ENCODE measurements at regions not wholly inside any gene's neighbourhood (a gene's known extent, or its start where the extent isn't known, plus 50 kb on each side); places are given as distances from the start of the nearest gene placed in this dataset.

GRCh38 chr15:62951481-62951880, 91.1 kb upstream of the TPM1 start:
- no peaks in the 10 kb centered on the region for H3K36me3 ChIP-seq

GRCh38 chr15:62953021-62953420, 89.5 kb upstream of the TPM1 start:
- Histone ChIP-seq H3K9me3 (no peaks in the 10 kb centered on the region), H3K4me3 (no peak overlapping the region), H3K27me3 (peaks cover 0 to 13% (median 0%) of the 10 kb centered on the region in 9 donors), H3K36me3 (no peaks in the 10 kb centered on the region), H3K4me1 (peaks cover 0 to 24% (median 13%) of the 10 kb centered on the region in 12 donors), H3K27ac (no peak overlapping the region)
- no peak for DNase-seq
- ATAC-seq, result no peak
- intact Hi-C loops (cut with DNase I), result no loop called here
- no peak for TF ChIP-seq CTCF (IDR thresholded peaks at IDR 0.05)
- no peak for TF ChIP-seq POLR2A (IDR thresholded peaks at IDR 0.05)
- WGBS, 4 donors, result 57 to 79% (median 60%) methylated on average over 15 to 29 of the region's 29 CpGs

More at GRCh38 chr15:62951481-62951880, 91.1 kb upstream of the TPM1 start:
- intact Hi-C loops (cut with DNase I), result no loop called here
- no peak for ATAC-seq
- H3K4me3 ChIP-seq, result no peak overlapping the region
- H3K4me1 ChIP-seq, result peaks cover 0 to 10% (median 2%) of the 10 kb centered on the region in 12 donors
- 89 to 94% (median 92%) methylated on average over 5 of the region's 5 CpGs for WGBS, 4 donors
- no peak for DNase-seq
- H3K27me3 ChIP-seq, result peaks cover 0 to 13% (median 0%) of the 10 kb centered on the region in 9 donors
- H3K27ac ChIP-seq, result no peak overlapping the region
- H3K9me3 ChIP-seq, result no peaks in the 10 kb centered on the region
- TF ChIP-seq CTCF (IDR thresholded peaks at IDR 0.05) (no peak), POLR2A (IDR thresholded peaks at IDR 0.05) (no peak)

GRCh38 chr15:62953496-62954045, 89.0 kb upstream of the TPM1 start:
- Histone ChIP-seq H3K4me3 (no peak overlapping the region), H3K27me3 (peaks cover 0 to 13% (median 0%) of the 10 kb centered on the region in 9 donors), H3K27ac (no peak overlapping the region), H3K4me1 (peaks cover 0 to 29% (median 16%) of the 10 kb centered on the region in 12 donors), H3K36me3 (no peaks in the 10 kb centered on the region), H3K9me3 (no peaks in the 10 kb centered on the region)
- no peak for TF ChIP-seq POLR2A (IDR thresholded peaks at IDR 0.05)
- intact Hi-C loops (cut with DNase I), result no loop called here
- ATAC-seq, result no peak
- 86 to 96% (median 95%) methylated on average over 24 of the region's 24 CpGs for whole genome bisulfite sequencing, 4 donors
- DNase-seq, result no peak

- DNase-seq, result no peak
- 48 to 58% (median 49%) methylated on average over 6 of the region's 6 CpGs for WGBS, 4 donors
- no peak for TF ChIP-seq CTCF (IDR thresholded peaks at IDR 0.05)
- TF ChIP-seq POLR2A (IDR thresholded peaks at IDR 0.05), result no peak
- ATAC-seq, result peak in 1 of 4 donors; percentile 21
- Histone ChIP-seq H3K9me3 (no peaks in the 10 kb centered on the region), H3K4me3 (no peak overlapping the region), H3K27me3 (peaks cover 0 to 7% (median 0%) of the 10 kb centered on the region in 9 donors), H3K36me3 (no peaks in the 10 kb centered on the region), H3K27ac (peak overlapping the region in 3 of 12 donors; percentile 29 to 78 (median 31)), H3K4me1 (peaks cover 0 to 29% (median 17%) of the 10 kb centered on the region in 12 donors)
- intact Hi-C loops (cut with DNase I), result no loop called here
Observed at GRCh38 chr15:62957130-62957529, 85.4 kb upstream of the TPM1 start.

Measured in heart left ventricle (tissue), 16 donors.